ENCODE measurements at regions not wholly inside any gene's neighbourhood (a gene's known extent, or its start where the extent isn't known, plus 50 kb on each side); places are given as distances from the start of the nearest gene placed in this dataset.

GRCh38 chr13:61148211-61148610 lies 267.4 kb downstream of the PCDH20 start:
- H3K4me3 ChIP-seq = no peak overlapping the region
- WGBS, 10 experiments = 0 to 58% (median 0%) methylated on average over 1 of the region's 1 CpG; no CpG with 5 or more reads in 2 of the 10 experiments
- in situ Hi-C loops (cut with MboI; ENCODE audit: low pct_unique_long_range_greater_than_20kb in 2 of 9, low sequenced_read_pairs in 9 of 9, unreplicated experiment in 9 of 9) = no loop called here
- no peaks in the 10 kb centered on the region for H3K4me1 ChIP-seq (replicated peaks in 1 of 2)
- no peak for ATAC-seq (replicated peaks in 6 of 8)
- H3K27ac ChIP-seq = no peak overlapping the region

- ATAC-seq (replicated peaks in 6 of 8) = no peak
- 0 to 100% (median 69%) methylated on average over 1 of the region's 1 CpG; no CpG with 5 or more reads in 2 of the 10 experiments for WGBS, 10 experiments
- Histone ChIP-seq H3K4me1 (replicated peaks in 1 of 2) (no peaks in the 10 kb centered on the region), H3K27ac (no peak overlapping the region), H3K4me3 (no peak overlapping the region)
- in situ Hi-C loops (cut with MboI; ENCODE audit: low pct_unique_long_range_greater_than_20kb in 2 of 9, low sequenced_read_pairs in 9 of 9, unreplicated experiment in 9 of 9) = no loop called here
Measured at GRCh38 chr13:61146571-61146970, 269.1 kb downstream of the PCDH20 start.

GRCh38 chr13:61146158-61146557 lies 269.5 kb downstream of the PCDH20 start:
- no peak for ATAC-seq (replicated peaks in 6 of 8)
- WGBS, 10 experiments = 7 to 100% (median 54%) methylated on average over 1 to 3 of the region's 4 CpGs; no CpG with 5 or more reads in 2 of the 10 experiments
- Histone ChIP-seq H3K4me1 (replicated peaks in 1 of 2) (no peaks in the 10 kb centered on the region), H3K4me3 (no peak overlapping the region), H3K27ac (no peak overlapping the region)
- in situ Hi-C loops (cut with MboI; ENCODE audit: low pct_unique_long_range_greater_than_20kb in 2 of 9, low sequenced_read_pairs in 9 of 9, unreplicated experiment in 9 of 9) = no loop called here

- in situ Hi-C loops (cut with MboI; ENCODE audit: low pct_unique_long_range_greater_than_20kb in 2 of 9, low sequenced_read_pairs in 9 of 9, unreplicated experiment in 9 of 9) = no loop called here
- no peak overlapping the region for H3K27ac ChIP-seq
Measured at GRCh38 chr13:61144834-61145593, 270.6 kb downstream of the PCDH20 start.

GRCh38 chr13:61144301-61144700 lies 271.3 kb downstream of the PCDH20 start:
- Histone ChIP-seq H3K4me1 (replicated peaks in 1 of 2) (no peaks in the 10 kb centered on the region), H3K4me3 (no peak overlapping the region), H3K27ac (no peak overlapping the region)
- in situ Hi-C loops (cut with MboI; ENCODE audit: low pct_unique_long_range_greater_than_20kb in 2 of 9, low sequenced_read_pairs in 9 of 9, unreplicated experiment in 9 of 9) = no loop called here
- WGBS, 10 experiments = 83 to 100% (median 100%) methylated on average over 1 of the region's 1 CpG; no CpG with 5 or more reads in 7 of the 10 experiments
- ATAC-seq (replicated peaks in 6 of 8) = no peak

More at GRCh38 chr13:61144834-61145593, 270.6 kb downstream of the PCDH20 start:
- Histone ChIP-seq H3K4me3 (no peak overlapping the region), H3K4me1 (replicated peaks in 1 of 2) (no peaks in the 10 kb centered on the region)
- WGBS, 10 experiments = 0 to 100% (median 80%) methylated on average over 1 of the region's 2 CpGs; no CpG with 5 or more reads in 5 of the 10 experiments
- no peak for ATAC-seq (replicated peaks in 6 of 8)

GRCh38 chr13:61142506-61142905 lies 273.1 kb downstream of the PCDH20 start:
- ATAC-seq (replicated peaks in 6 of 8) = no peak
- Histone ChIP-seq H3K27ac (no peak overlapping the region), H3K4me3 (no peak overlapping the region), H3K4me1 (replicated peaks in 1 of 2) (no peaks in the 10 kb centered on the region)
- in situ Hi-C loops (cut with MboI; ENCODE audit: low pct_unique_long_range_greater_than_20kb in 2 of 9, low sequenced_read_pairs in 9 of 9, unreplicated experiment in 9 of 9) = no loop called here

GRCh38 chr13:61138857-61139256 lies 276.8 kb downstream of the PCDH20 start:
- Histone ChIP-seq H3K4me3 (no peak overlapping the region), H3K27ac (no peak overlapping the region), H3K4me1 (replicated peaks in 1 of 2) (no peaks in the 10 kb centered on the region)
- in situ Hi-C loops (cut with MboI; ENCODE audit: low pct_unique_long_range_greater_than_20kb in 2 of 9, low sequenced_read_pairs in 9 of 9, unreplicated experiment in 9 of 9) = no loop called here
- no peak for ATAC-seq (replicated peaks in 6 of 8)

GRCh38 chr13:61136515-61136914 lies 279.1 kb downstream of the PCDH20 start:
- WGBS, 10 experiments = 0 to 100% (median 38%) methylated on average over 1 of the region's 1 CpG; no CpG with 5 or more reads in 6 of the 10 experiments
- in situ Hi-C loops (cut with MboI; ENCODE audit: low pct_unique_long_range_greater_than_20kb in 2 of 9, low sequenced_read_pairs in 9 of 9, unreplicated experiment in 9 of 9) = no loop called here
- Histone ChIP-seq H3K4me3 (no peak overlapping the region), H3K4me1 (replicated peaks in 1 of 2) (no peaks in the 10 kb centered on the region), H3K27ac (no peak overlapping the region)
- no peak for ATAC-seq (replicated peaks in 6 of 8)

GRCh38 chr13:61136093-61136492 lies 279.6 kb downstream of the PCDH20 start:
- WGBS, 10 experiments = 0 to 100% (median 85%) methylated on average over 1 to 4 of the region's 4 CpGs
- no peak overlapping the region for H3K27ac ChIP-seq
- H3K4me1 ChIP-seq (replicated peaks in 1 of 2) = no peaks in the 10 kb centered on the region
- in situ Hi-C loops (cut with MboI; ENCODE audit: low pct_unique_long_range_greater_than_20kb in 2 of 9, low sequenced_read_pairs in 9 of 9, unreplicated experiment in 9 of 9) = no loop called here
- ATAC-seq (replicated peaks in 6 of 8) = no peak
- H3K4me3 ChIP-seq = no peak overlapping the region

GRCh38 chr13:61135583-61135982 lies 280.1 kb downstream of the PCDH20 start:
- ATAC-seq (replicated peaks in 6 of 8) = no peak
- Histone ChIP-seq H3K4me3 (no peak overlapping the region), H3K27ac (no peak overlapping the region), H3K4me1 (replicated peaks in 1 of 2) (no peaks in the 10 kb centered on the region)
- in situ Hi-C loops (cut with MboI; ENCODE audit: low pct_unique_long_range_greater_than_20kb in 2 of 9, low sequenced_read_pairs in 9 of 9, unreplicated experiment in 9 of 9) = no loop called here
- 0 to 100% (median 100%) methylated on average over 1 to 2 of the region's 2 CpGs; no CpG with 5 or more reads in 4 of the 10 experiments for WGBS, 10 experiments

- in situ Hi-C loops (cut with MboI; ENCODE audit: low pct_unique_long_range_greater_than_20kb in 2 of 9, low sequenced_read_pairs in 9 of 9, unreplicated experiment in 9 of 9) = no loop called here
- Histone ChIP-seq H3K27ac (no peak overlapping the region), H3K4me3 (no peak overlapping the region), H3K4me1 (replicated peaks in 1 of 2) (no peaks in the 10 kb centered on the region)
- peak in 1 of 8 experiments; percentile 45 for ATAC-seq (replicated peaks in 6 of 8)
- WGBS, 10 experiments = 0 to 80% (median 30%) methylated on average over 1 to 2 of the region's 2 CpGs; no CpG with 5 or more reads in 1 of the 10 experiments
Measured at GRCh38 chr13:61128850-61129645, 286.6 kb downstream of the PCDH20 start.

- in situ Hi-C loops (cut with MboI; ENCODE audit: low pct_unique_long_range_greater_than_20kb in 2 of 9, low sequenced_read_pairs in 9 of 9, unreplicated experiment in 9 of 9) = no loop called here
- Histone ChIP-seq H3K27ac (no peak overlapping the region), H3K4me3 (no peak overlapping the region), H3K4me1 (replicated peaks in 1 of 2) (no peaks in the 10 kb centered on the region)
- no peak for ATAC-seq (replicated peaks in 6 of 8)
- WGBS, 10 experiments = 18 to 98% (median 74%) methylated on average over 2 to 5 of the region's 5 CpGs; no CpG with 5 or more reads in 2 of the 10 experiments
Measured at GRCh38 chr13:61123538-61124289, 291.9 kb downstream of the PCDH20 start.

- no peak for ATAC-seq (replicated peaks in 6 of 8)
Measured at GRCh38 chr13:61113140-61113658, 302.4 kb downstream of the PCDH20 start.

More at GRCh38 chr13:61113140-61113658, 302.4 kb downstream of the PCDH20 start:
- Histone ChIP-seq H3K27ac (no peak overlapping the region), H3K4me1 (replicated peaks in 1 of 2) (peaks cover 0 to 7% of the 10 kb centered on the region in 2 donors), H3K4me3 (no peak overlapping the region)
- in situ Hi-C loops (cut with MboI; ENCODE audit: low pct_unique_long_range_greater_than_20kb in 2 of 9, low sequenced_read_pairs in 9 of 9, unreplicated experiment in 9 of 9) = no loop called here
- 100% methylated on average over 1 of the region's 3 CpGs; no CpG with 5 or more reads in 9 of the 10 experiments for WGBS, 10 experiments
